ENCODE measurements at regions not wholly inside any gene's neighbourhood (a gene's known extent, or its start where the extent isn't known, plus 50 kb on each side); places are given as distances from the start of the nearest gene placed in this dataset.

GRCh38 chr5:145111420-145111819, 723.7 kb downstream of the PRELID2 start:
- TF ChIP-seq, protein P1, sequence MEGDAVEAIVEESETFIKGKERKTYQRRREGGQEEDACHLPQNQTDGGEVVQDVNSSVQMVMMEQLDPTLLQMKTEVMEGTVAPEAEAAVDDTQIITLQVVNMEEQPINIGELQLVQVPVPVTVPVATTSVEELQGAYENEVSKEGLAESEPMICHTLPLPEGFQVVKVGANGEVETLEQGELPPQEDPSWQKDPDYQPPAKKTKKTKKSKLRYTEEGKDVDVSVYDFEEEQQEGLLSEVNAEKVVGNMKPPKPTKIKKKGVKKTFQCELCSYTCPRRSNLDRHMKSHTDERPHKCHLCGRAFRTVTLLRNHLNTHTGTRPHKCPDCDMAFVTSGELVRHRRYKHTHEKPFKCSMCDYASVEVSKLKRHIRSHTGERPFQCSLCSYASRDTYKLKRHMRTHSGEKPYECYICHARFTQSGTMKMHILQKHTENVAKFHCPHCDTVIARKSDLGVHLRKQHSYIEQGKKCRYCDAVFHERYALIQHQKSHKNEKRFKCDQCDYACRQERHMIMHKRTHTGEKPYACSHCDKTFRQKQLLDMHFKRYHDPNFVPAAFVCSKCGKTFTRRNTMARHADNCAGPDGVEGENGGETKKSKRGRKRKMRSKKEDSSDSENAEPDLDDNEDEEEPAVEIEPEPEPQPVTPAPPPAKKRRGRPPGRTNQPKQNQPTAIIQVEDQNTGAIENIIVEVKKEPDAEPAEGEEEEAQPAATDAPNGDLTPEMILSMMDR (optimal IDR thresholded peaks at IDR 0.05 in 1 of 3, IDR thresholded peaks at IDR 0.05 in 1 of 3, conservative IDR thresholded peaks at IDR 0.05 in 1 of 3; ENCODE audit: extremely low read depth in 1 of 3, insufficient read depth in 2 of 3, low read length in 3 of 3), result no peak
- TF ChIP-seq EZH2 (IDR thresholded peaks at IDR 0.05; ENCODE audit: low read length), result no peak

All from keratinocyte (primary cell).